ENCODE measurements at regions not wholly inside any gene's neighbourhood (a gene's known extent, or its start where the extent isn't known, plus 50 kb on each side); places are given as distances from the start of the nearest gene placed in this dataset.

DNA sequence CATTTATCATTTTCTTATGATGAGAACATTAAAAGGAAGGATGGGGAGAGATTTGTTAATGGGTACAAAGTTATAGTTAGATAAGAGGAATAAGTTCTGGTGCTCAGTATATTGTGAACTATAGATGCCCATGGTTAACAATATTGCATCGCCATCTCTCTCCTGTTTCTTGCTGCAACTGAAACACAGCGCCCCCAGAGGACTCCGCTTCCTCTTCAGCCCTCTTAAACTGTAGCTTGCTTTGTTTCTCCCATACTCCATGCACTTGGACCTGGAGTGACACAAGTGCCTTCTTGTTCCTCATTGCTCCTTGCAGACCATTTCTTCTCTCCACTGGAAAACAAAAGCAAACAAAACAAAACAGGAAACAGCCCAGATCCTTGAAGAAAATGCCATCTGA is 70.1 kb upstream of the NTPCR start (continued):
- no peak for TF ChIP-seq POLR2AphosphoS5 (IDR thresholded peaks at IDR 0.05; ENCODE audit: low read depth, low read length)
- no peak for TF ChIP-seq RBBP5 (IDR thresholded peaks at IDR 0.05; ENCODE audit: borderline replicate concordance, low read depth, low read length)
- TF ChIP-seq MAFK (IDR thresholded peaks at IDR 0.05; ENCODE audit: low read depth, low read length), result no peak
- TF ChIP-seq KDM4A (IDR thresholded peaks at IDR 0.05; ENCODE audit: low read depth, low read length, severe bottlenecking), result no peak
- TF ChIP-seq RXRA (IDR thresholded peaks at IDR 0.05; ENCODE audit: insufficient read depth, low read depth, low read length), result no peak
- 0 out of 2 replicates have a peak, but pooled peaks have one; percentile 27 for TF ChIP-seq CEBPB (IDR thresholded peaks at IDR 0.05; ENCODE audit: low read depth, low read length)
- no peak for TF ChIP-seq RNF2 (IDR thresholded peaks at IDR 0.05; ENCODE audit: borderline replicate concordance, low read depth, low read length, missing control alignments, poor library complexity, severe bottlenecking)
- TF ChIP-seq TBP (IDR thresholded peaks at IDR 0.05; ENCODE audit: low read depth, low read length), result no peak
